ENCODE measurements at regions not wholly inside any gene's neighbourhood (a gene's known extent, or its start where the extent isn't known, plus 50 kb on each side); places are given as distances from the start of the nearest gene placed in this dataset.

- TF ChIP-seq, protein P1, sequence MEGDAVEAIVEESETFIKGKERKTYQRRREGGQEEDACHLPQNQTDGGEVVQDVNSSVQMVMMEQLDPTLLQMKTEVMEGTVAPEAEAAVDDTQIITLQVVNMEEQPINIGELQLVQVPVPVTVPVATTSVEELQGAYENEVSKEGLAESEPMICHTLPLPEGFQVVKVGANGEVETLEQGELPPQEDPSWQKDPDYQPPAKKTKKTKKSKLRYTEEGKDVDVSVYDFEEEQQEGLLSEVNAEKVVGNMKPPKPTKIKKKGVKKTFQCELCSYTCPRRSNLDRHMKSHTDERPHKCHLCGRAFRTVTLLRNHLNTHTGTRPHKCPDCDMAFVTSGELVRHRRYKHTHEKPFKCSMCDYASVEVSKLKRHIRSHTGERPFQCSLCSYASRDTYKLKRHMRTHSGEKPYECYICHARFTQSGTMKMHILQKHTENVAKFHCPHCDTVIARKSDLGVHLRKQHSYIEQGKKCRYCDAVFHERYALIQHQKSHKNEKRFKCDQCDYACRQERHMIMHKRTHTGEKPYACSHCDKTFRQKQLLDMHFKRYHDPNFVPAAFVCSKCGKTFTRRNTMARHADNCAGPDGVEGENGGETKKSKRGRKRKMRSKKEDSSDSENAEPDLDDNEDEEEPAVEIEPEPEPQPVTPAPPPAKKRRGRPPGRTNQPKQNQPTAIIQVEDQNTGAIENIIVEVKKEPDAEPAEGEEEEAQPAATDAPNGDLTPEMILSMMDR (IDR thresholded peaks at IDR 0.05; ENCODE audit: insufficient read depth, low read length), result no peak
- TF ChIP-seq POLR2AphosphoS5 (IDR thresholded peaks at IDR 0.05; ENCODE audit: low read depth) (no peak), SPI1 (IDR thresholded peaks at IDR 0.05; ENCODE audit: borderline replicate concordance, low read depth) (no peak), REST (IDR thresholded peaks at IDR 0.05; ENCODE audit: insufficient replicate concordance, low read depth) (no peak), GABPA (IDR thresholded peaks at IDR 0.05; ENCODE audit: low read depth) (no peak)
- Histone ChIP-seq H3K27me3 (ENCODE audit: insufficient read depth, poor library complexity, severe bottlenecking) (no peaks in the 10 kb centered on the region), H3K27ac (replicated peaks) (no peak overlapping the region), H3K4me3 (replicated peaks; ENCODE audit: insufficient read depth, low read length) (no peak overlapping the region)
- no peak for DNase-seq (ENCODE audit: low read depth in 1 of 2, low spot score in 1 of 2)
Measured at GRCh38 chr7:25853314-25853713, 298.7 kb upstream of the NFE2L3 start.

- H3K4me3 ChIP-seq (replicated peaks; ENCODE audit: insufficient read depth, low read length), result no peak overlapping the region
- no peak for TF ChIP-seq REST (IDR thresholded peaks at IDR 0.05; ENCODE audit: insufficient replicate concordance, low read depth)
- TF ChIP-seq, protein P1 (IDR thresholded peaks at IDR 0.05; ENCODE audit: insufficient read depth, low read length), result no peak
- no peak for TF ChIP-seq GABPA (IDR thresholded peaks at IDR 0.05; ENCODE audit: low read depth)
- no peak for TF ChIP-seq POLR2AphosphoS5 (IDR thresholded peaks at IDR 0.05; ENCODE audit: low read depth)
- TF ChIP-seq SPI1 (IDR thresholded peaks at IDR 0.05; ENCODE audit: borderline replicate concordance, low read depth), result no peak
- no peak for DNase-seq (ENCODE audit: low read depth in 1 of 2, low spot score in 1 of 2)
- H3K27ac ChIP-seq (replicated peaks), result peak overlapping the region; percentile 65
- H3K27me3 ChIP-seq (ENCODE audit: insufficient read depth, poor library complexity, severe bottlenecking), result no peaks in the 10 kb centered on the region
Measured at GRCh38 chr7:25854059-25854458, 297.9 kb upstream of the NFE2L3 start.

DNA sequence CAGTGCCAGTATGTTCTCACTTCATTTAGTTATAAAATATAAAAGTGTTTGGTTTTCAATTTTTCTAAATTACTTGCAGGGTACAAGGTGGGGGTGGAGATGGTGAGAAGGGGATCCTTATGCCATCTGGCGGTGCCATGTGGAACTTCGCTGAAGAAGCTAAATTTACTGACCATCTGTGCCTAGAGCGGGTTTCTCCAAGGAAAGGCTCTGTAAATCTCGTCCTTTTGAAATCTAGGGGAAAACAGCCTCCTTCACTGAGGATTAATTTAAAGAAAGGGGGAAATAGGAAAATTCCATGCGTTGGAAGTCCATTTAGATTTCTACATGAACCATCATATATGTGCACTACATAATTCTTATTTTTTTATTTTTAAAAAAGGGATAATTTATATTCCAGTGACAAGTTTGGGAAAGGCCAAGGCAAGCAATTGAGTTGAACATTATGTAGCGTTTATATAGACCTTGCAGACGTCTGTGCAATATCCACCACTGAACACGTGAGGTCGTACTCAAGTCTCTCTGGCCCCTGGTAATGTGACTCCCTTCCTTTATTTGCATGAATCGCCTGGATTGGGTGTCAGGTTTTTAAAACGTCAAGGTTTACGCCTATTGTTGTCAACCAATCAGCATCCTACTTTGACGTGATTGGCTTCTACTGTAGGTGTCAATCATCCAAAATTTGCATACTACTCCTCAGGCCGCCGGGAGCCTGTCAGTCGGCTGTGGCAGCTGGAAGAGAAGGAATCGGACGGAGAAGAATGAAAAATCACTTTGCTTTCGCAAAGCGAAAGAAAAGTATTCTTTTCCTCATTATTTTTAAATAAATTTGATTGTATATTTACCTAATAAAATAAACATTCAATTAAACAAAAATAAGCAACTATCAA lies 297.1 kb upstream of the NFE2L3 start:
- peak; percentile 97 to 99 for DNase-seq (ENCODE audit: low read depth in 1 of 2, low spot score in 1 of 2)
- Histone ChIP-seq H3K27me3 (ENCODE audit: insufficient read depth, poor library complexity, severe bottlenecking) (no peaks in the 10 kb centered on the region), H3K27ac (replicated peaks) (peak overlapping the region; percentile 97), H3K4me3 (replicated peaks; ENCODE audit: insufficient read depth, low read length) (no peak overlapping the region)
- TF ChIP-seq, protein P1 (IDR thresholded peaks at IDR 0.05; ENCODE audit: insufficient read depth, low read length), result peak; percentile 91
- TF ChIP-seq GABPA (IDR thresholded peaks at IDR 0.05; ENCODE audit: low read depth), result no peak
- TF ChIP-seq POLR2AphosphoS5 (IDR thresholded peaks at IDR 0.05; ENCODE audit: low read depth), result peak; percentile 37; the same call in 1 of the 2 replicates
- peak; percentile 78 for TF ChIP-seq REST (IDR thresholded peaks at IDR 0.05; ENCODE audit: insufficient replicate concordance, low read depth)
- peak; percentile 46; the same call in 1 of the 2 replicates for TF ChIP-seq SPI1 (IDR thresholded peaks at IDR 0.05; ENCODE audit: borderline replicate concordance, low read depth)

Data from HL-60 (cell line).